Mesothelial cell of epicardium (in vitro differentiated cells): ENCODE measurements at regions not wholly inside any gene's neighbourhood (a gene's known extent, or its start where the extent isn't known, plus 50 kb on each side); places are given as distances from the start of the nearest gene placed in this dataset.

Source experiments
- DNase-seq, 2 experiments: peaks; one replicate each; pipeline ENCODE4 v3.0.0; 2021; ENCODE audit warnings: low spot score in 2 of 2; ENCODE audit not compliant: unreplicated experiment in 2 of 2
- H3K27ac Mint-ChIP-seq: 2 replicates; pipeline ENCODE4 v1.8.0; 2021; ENCODE audit warnings: mixed read lengths
- H3K27me3 Mint-ChIP-seq: 2 replicates; pipeline ENCODE4 v1.8.0; 2021; ENCODE audit warnings: low read depth, mixed read lengths
- H3K36me3 Mint-ChIP-seq: 2 replicates; pipeline ENCODE4 v1.8.0; 2021; ENCODE audit warnings: mixed read lengths
- H3K4me1 Mint-ChIP-seq: 2 replicates; pipeline ENCODE4 v1.8.0; 2021; ENCODE audit warnings: mixed read lengths
- H3K4me3 Mint-ChIP-seq: 2 replicates; pipeline ENCODE4 v1.8.0; 2021; ENCODE audit warnings: mild to moderate bottlenecking, moderate library complexity, mixed read lengths
- H3K9me3 Mint-ChIP-seq: 2 replicates; pipeline ENCODE4 v1.8.0; 2021; ENCODE audit warnings: mixed read lengths
- TF ChIP-seq, protein P1 (sequence below): fragments of 200-600 bp; sonication (generic); IDR thresholded peaks from one replicate; pipeline ENCODE4 v1.5.0; 2021; ENCODE audit warnings: antibody characterized with exemption; ENCODE audit not compliant: unreplicated experiment

DNA sequence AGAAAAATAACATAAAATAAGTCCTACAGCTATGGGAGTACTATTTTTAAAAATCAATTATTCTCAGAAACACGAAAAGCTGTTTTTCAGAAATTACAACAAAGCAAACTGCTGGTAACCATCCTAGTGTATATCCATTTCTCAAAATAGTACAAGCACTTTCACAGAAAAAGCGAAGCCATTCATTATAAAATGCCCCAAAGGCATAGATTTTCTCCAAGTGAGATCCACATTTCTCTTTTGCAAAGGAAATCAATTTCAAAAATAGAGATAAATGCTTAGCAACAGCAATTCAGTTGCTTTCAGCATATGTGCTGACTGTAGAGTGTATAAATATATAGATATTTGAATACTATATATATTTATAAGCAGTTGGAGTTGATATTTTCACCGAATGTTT, 1266.3 kb downstream of the SI start:
- no peak overlapping the region for H3K27ac Mint-ChIP-seq
- H3K36me3 Mint-ChIP-seq: no peaks in the 10 kb centered on the region

DNA sequence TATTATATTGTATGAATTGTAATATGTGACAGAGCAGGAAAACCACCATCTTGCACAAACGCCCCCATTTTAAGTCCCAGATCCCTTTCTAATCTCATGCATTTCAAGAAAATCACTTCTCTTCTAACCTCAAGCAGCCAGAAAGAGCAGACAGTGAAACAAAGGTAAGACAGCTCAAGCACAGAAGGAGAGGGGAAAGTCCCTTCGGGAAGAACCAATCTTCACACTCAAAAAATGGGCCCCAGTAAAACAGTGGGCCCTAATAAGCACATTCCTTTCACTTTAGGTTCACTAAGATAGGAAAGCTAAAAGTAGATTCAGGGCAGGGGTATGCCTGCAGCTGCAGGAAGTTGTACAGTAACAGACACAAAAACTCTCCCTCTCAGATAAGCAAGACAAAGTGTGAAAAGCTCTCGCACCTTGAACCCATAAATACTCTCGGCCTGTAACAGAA, 1268.7 kb downstream of the SI start:
- peak overlapping the region; percentile 0 for H3K27ac Mint-ChIP-seq
- no peak overlapping the region for H3K4me3 Mint-ChIP-seq
- TF ChIP-seq, protein P1, sequence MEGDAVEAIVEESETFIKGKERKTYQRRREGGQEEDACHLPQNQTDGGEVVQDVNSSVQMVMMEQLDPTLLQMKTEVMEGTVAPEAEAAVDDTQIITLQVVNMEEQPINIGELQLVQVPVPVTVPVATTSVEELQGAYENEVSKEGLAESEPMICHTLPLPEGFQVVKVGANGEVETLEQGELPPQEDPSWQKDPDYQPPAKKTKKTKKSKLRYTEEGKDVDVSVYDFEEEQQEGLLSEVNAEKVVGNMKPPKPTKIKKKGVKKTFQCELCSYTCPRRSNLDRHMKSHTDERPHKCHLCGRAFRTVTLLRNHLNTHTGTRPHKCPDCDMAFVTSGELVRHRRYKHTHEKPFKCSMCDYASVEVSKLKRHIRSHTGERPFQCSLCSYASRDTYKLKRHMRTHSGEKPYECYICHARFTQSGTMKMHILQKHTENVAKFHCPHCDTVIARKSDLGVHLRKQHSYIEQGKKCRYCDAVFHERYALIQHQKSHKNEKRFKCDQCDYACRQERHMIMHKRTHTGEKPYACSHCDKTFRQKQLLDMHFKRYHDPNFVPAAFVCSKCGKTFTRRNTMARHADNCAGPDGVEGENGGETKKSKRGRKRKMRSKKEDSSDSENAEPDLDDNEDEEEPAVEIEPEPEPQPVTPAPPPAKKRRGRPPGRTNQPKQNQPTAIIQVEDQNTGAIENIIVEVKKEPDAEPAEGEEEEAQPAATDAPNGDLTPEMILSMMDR: no peak
- no peak for DNase-seq
- H3K36me3 Mint-ChIP-seq: no peaks in the 10 kb centered on the region
- peaks cover 6% of the 10 kb centered on the region for H3K9me3 Mint-ChIP-seq
- H3K4me1 Mint-ChIP-seq: peaks cover 6% of the 10 kb centered on the region
- H3K27me3 Mint-ChIP-seq: peaks cover 5% of the 10 kb centered on the region

More for the DNA sequence above, 1266.3 kb downstream of the SI start:
- H3K4me3 Mint-ChIP-seq: no peak overlapping the region
- H3K4me1 Mint-ChIP-seq: peaks cover 6% of the 10 kb centered on the region
- peaks cover 15% of the 10 kb centered on the region for H3K9me3 Mint-ChIP-seq
- no peak for DNase-seq
- peaks cover 5% of the 10 kb centered on the region for H3K27me3 Mint-ChIP-seq
- TF ChIP-seq, protein P1: no peak

DNA sequence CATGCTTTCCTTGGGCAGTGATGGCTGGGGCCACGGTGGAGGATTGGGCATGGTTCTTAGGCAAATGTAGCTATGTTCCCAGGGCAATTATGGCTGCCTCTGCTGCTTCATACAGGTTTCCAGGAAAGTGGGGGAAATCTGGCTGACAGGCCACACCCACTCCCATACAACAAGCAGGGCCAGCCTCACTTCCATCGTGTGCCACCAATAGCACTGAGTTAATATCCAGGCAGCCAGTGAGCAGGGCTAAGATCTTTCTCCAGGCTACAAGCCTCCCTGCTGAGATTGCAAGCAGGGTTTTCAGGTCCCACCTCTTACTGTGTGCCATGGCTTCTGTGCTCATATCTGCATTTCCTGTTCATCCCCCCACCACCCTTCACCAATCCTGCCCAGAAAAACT, 1291.9 kb downstream of the SI start:
- Mint-ChIP-seq H3K27ac (no peak overlapping the region), H3K4me3 (no peak overlapping the region), H3K36me3 (no peaks in the 10 kb centered on the region), H3K9me3 (peaks cover under 1% of the 10 kb centered on the region), H3K27me3 (no peaks in the 10 kb centered on the region), H3K4me1 (no peaks in the 10 kb centered on the region)
- TF ChIP-seq, protein P1: no peak
- no peak for DNase-seq

DNA sequence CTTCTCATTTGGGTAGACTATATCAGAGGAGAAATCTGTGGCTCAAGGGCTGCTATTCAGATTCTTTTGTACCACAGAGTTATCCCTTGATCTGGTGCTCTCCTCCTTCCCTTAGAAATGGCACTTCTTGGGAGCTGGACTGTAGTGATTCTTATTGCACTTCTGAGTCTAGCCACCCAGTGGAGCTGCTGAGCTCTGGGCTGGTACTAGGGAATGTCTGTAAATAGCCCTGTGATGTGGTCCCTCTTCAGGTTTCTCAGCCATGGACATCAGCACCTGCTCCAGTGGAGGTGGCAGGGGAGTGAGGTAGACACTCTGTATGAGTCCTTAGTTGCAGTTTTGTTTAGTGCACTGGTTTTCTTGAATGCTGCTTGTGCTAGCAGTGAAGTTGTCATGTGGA, 1292.6 kb downstream of the SI start:
- Mint-ChIP-seq H3K27ac (no peak overlapping the region), H3K4me3 (no peak overlapping the region), H3K27me3 (no peaks in the 10 kb centered on the region), H3K36me3 (no peaks in the 10 kb centered on the region), H3K4me1 (no peaks in the 10 kb centered on the region), H3K9me3 (peaks cover 6% of the 10 kb centered on the region)
- TF ChIP-seq, protein P1: no peak
- DNase-seq: no peak

DNA sequence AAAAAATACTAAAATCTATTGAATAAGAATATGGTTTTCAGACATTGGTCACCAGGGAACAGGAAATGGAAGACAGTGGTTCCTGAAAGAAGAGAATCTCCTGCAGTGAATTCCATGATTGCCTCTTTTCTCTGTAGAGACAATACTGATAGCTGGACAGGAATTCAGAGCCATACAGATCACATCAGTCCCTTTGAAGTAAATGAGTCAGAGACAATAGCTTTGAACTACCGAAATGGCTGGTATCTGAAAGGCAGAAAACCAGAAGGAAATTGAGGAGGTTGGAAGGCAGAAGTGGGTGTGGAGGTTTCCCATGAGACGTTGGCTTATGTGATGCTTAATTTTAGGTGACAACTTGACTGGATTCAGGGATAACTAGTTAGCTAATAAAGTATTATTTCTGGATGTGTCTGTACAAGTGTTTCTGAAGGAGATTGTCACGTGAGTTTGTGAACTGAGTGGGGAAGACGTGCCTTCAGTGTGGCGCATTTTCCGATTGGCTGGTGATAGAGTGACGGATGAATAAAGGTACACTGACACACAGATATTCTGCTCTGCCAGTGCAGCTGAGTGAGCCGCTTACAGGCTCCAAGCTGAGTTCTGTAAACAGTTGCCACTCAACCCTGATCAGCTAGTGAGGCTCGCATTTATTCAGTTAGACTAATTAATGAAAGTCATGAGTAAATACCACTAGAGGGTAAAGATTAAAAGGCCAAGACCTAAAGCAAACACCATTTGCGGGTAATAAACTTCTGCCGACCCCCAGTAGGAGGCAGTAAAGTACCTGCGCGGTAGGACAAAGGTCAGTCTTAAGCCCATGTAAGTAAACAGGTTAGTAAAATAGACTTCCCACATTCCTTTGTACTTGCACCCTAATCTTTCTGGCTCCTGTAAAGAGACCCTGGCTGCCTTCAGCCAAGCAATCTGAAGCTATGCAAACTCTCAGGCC, 1298.6 kb downstream of the SI start:
- no peak overlapping the region for H3K27ac Mint-ChIP-seq
- no peak overlapping the region for H3K4me3 Mint-ChIP-seq
- H3K4me1 Mint-ChIP-seq: no peaks in the 10 kb centered on the region
- H3K9me3 Mint-ChIP-seq: peaks cover 11% of the 10 kb centered on the region
- H3K36me3 Mint-ChIP-seq: no peaks in the 10 kb centered on the region
- no peaks in the 10 kb centered on the region for H3K27me3 Mint-ChIP-seq
- DNase-seq: no peak
- TF ChIP-seq, protein P1: no peak
